SU-DHL-6 (cell line): ENCODE measurements at regions not wholly inside any gene's neighbourhood (a gene's known extent, or its start where the extent isn't known, plus 50 kb on each side); places are given as distances from the start of the nearest gene placed in this dataset.
"Not testable (repeated sequence)": the region's sequence is repeated elsewhere in the genome, so short reads cannot be mapped to it uniquely, and the experiment has no call there.

ENCODE experiments used
- H2AFZ ChIP-seq: fragments of 200-600 bp; sonication (generic); 2 replicates; pipeline ENCODE4 v1.6.1; 2014; ENCODE audit warnings: low read depth, mild to moderate bottlenecking, moderate library complexity, mixed read lengths, antibody characterized with exemption, low read length; ENCODE audit not compliant: severe bottlenecking
- H3F3A ChIP-seq: fragments of 200-600 bp; shearing (Covaris generic); 2 replicates; pipeline ENCODE4 v1.6.0; 2016; ENCODE audit warnings: antibody characterized with exemption, mild to moderate bottlenecking; ENCODE audit not compliant: insufficient read depth
- H3K27ac ChIP-seq: fragments of 200-600 bp; sonication (generic); 2 replicates; pipeline ENCODE4 v1.5.1; 2016; ENCODE audit warnings: low read depth, mild to moderate bottlenecking, low read length, moderate library complexity, mixed read lengths
- H3K27me3 ChIP-seq: fragments of 200-600 bp; sonication (generic), shearing (Covaris generic); 2 replicates; pipeline ENCODE4 v1.6.0; 2014; ENCODE audit warnings: mild to moderate bottlenecking, low read length
- H3K36me3 ChIP-seq: fragments of 200-600 bp; sonication (generic); 2 replicates; pipeline ENCODE4 v1.6.1; 2014; ENCODE audit warnings: mild to moderate bottlenecking, low read length, mixed read lengths
- H3K4me2 ChIP-seq: fragments of 300-600, 200-600 bp; shearing (Covaris generic), sonication (generic); 2 replicates; pipeline ENCODE4 v1.6.0; 2014; ENCODE audit warnings: low read length, low read depth, mild to moderate bottlenecking; ENCODE audit not compliant: poor library complexity, severe bottlenecking
- H3K4me3 ChIP-seq: fragments of 200-600 bp; sonication (generic); 2 replicates; pipeline ENCODE4 v1.5.1; 2014; ENCODE audit warnings: antibody characterized with exemption, low read length, mild to moderate bottlenecking, mixed read lengths; ENCODE audit not compliant: insufficient read depth, poor library complexity, severe bottlenecking
- H3K79me2 ChIP-seq: fragments of 200-600 bp; sonication (generic); 2 replicates; pipeline ENCODE4 v1.6.1; 2014; ENCODE audit warnings: mild to moderate bottlenecking, low read length, moderate library complexity; ENCODE audit not compliant: insufficient read depth
- H3K9ac ChIP-seq: fragments of 200-600 bp; sonication (generic); 2 replicates; pipeline ENCODE4 v1.7.0; 2014; ENCODE audit warnings: mild to moderate bottlenecking, low read length
- H3K9me2 ChIP-seq: fragments of 200-600 bp; sonication (generic); replicated peaks from 2 replicates; pipeline ENCODE4 v1.6.1; 2014; ENCODE audit warnings: low read length; ENCODE audit not compliant: insufficient read depth
- H3K9me3 ChIP-seq: fragments of 200-600 bp; sonication (generic); 2 replicates; pipeline ENCODE4 v1.6.1; 2014; ENCODE audit warnings: low read length, mixed read lengths; ENCODE audit not compliant: insufficient read depth
- H4K20me1 ChIP-seq: fragments of 200-600 bp; sonication (generic); 2 replicates; pipeline ENCODE4 v1.6.1; 2014; ENCODE audit warnings: low read depth, mild to moderate bottlenecking, antibody characterized with exemption, low read length, moderate library complexity, mixed read lengths
- EZH2phosphoT487 ChIP-seq: fragments of 200-600 bp; sonication (generic), shearing (Covaris generic); conservative IDR thresholded peaks from 2 replicates; pipeline ENCODE4 v1.6.1; 2018; ENCODE audit warnings: mild to moderate bottlenecking, antibody characterized with exemption, low read length, moderate library complexity, mixed read lengths
- TF ChIP-seq, protein P1 (sequence below): fragments of 200-600 bp; sonication (generic); IDR thresholded peaks from one replicate; pipeline ENCODE4 v1.5.1; 2017; ENCODE audit warnings: antibody characterized with exemption, mild to moderate bottlenecking, low read length, moderate library complexity; ENCODE audit not compliant: insufficient read depth, poor library complexity, severe bottlenecking

DNA sequence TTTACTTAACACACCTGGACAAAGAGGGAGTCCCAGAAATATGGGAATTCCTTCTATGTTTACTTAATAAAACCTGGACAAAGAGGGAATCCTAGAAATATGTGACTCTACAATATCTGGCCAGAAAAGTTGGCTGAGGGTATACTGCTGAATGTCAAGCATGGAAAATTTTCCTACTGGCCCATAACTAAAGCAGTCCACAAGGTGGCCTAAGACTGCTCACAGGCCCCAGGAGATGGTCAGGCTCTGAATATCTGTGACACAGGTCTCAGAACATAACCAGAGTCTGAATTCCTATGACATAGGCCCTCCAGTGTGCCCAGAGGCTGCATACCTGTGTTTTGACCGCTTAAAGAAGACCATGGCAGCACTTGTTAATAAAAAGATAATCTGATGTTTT lies 578.2 kb upstream of the NRSN1 start:
- H3K9me3 ChIP-seq: no peaks in the 10 kb centered on the region
- H3K27ac ChIP-seq: no peak overlapping the region
- TF ChIP-seq, protein P1, sequence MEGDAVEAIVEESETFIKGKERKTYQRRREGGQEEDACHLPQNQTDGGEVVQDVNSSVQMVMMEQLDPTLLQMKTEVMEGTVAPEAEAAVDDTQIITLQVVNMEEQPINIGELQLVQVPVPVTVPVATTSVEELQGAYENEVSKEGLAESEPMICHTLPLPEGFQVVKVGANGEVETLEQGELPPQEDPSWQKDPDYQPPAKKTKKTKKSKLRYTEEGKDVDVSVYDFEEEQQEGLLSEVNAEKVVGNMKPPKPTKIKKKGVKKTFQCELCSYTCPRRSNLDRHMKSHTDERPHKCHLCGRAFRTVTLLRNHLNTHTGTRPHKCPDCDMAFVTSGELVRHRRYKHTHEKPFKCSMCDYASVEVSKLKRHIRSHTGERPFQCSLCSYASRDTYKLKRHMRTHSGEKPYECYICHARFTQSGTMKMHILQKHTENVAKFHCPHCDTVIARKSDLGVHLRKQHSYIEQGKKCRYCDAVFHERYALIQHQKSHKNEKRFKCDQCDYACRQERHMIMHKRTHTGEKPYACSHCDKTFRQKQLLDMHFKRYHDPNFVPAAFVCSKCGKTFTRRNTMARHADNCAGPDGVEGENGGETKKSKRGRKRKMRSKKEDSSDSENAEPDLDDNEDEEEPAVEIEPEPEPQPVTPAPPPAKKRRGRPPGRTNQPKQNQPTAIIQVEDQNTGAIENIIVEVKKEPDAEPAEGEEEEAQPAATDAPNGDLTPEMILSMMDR: no peak
- no peak for TF ChIP-seq EZH2phosphoT487
- H3K36me3 ChIP-seq: no peaks in the 10 kb centered on the region
- no peak overlapping the region for H3K4me2 ChIP-seq
- H3K79me2 ChIP-seq: no peaks in the 10 kb centered on the region
- H3K9ac ChIP-seq: no peak overlapping the region
- H3F3A ChIP-seq: no peaks in the 10 kb centered on the region
- H3K9me2 ChIP-seq: no peaks in the 10 kb centered on the region
- H4K20me1 ChIP-seq: no peaks in the 10 kb centered on the region
- no peak overlapping the region for H3K4me3 ChIP-seq
- H2AFZ ChIP-seq: no peak overlapping the region
- H3K27me3 ChIP-seq: no peaks in the 10 kb centered on the region

DNA sequence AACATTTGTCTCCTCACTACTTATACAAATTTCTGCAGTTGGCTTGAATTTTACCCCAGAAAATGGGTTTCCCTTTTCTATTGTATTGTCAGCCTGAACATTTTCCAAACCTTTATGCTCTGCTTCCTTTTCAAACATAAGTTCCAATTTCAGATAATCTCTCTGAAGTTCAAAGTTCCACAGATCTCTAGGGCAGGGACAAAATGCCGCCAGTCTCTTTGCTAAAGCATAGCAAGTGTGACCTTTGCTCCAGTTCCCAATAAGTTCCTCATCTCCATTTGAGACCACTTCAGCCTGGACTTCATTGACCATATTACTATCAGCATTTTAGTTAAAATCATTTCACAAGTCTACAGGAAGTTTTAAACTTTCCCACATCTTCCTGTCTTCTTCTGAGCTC lies 571.1 kb upstream of the NRSN1 start:
- H3K9me2 ChIP-seq, H3K27ac ChIP-seq, H4K20me1 ChIP-seq, H3K9me3 ChIP-seq, H3K4me2 ChIP-seq, H3K27me3 ChIP-seq, H2AFZ ChIP-seq, H3K79me2 ChIP-seq, H3K36me3 ChIP-seq, H3K4me3 ChIP-seq, H3K9ac ChIP-seq, H3F3A ChIP-seq: not testable (repeated sequence)

DNA sequence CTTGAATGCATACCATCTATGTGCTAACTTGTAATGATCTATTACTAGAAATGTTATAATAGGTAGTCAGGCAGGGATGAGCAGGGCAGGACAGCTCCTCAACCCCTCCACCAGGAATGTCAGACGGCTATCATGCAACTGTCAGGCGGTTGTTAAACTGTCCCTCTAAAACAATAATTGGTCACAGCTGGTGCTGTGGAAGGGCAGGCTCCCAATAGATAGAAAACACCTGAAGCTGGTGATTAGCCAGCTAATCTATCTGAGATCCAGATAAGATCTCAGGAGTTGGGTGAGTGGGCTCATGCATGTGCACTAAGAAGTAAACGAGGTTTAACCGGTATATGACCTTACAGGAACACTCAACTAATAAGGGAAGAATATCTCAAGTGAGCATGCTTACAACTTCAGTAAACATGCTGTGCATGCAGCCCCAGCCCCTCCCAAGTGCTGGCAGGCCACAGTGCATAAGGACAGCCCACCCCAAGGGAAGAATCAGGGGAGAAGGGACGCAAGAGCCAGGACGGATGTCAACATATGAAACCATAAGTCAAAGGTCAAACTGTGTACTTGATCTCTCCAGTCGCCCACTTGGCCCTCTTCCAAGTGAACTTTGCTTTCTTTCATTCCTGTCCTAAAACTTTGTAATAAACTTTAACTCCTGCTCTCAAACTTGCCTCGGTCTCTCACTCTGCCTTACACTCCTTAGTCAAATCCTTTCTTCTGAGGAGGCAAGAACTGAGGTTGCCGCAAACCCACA lies 566.2 kb upstream of the NRSN1 start:
- TF ChIP-seq EZH2phosphoT487: no peak
- TF ChIP-seq, protein P1: no peak
- Histone ChIP-seq H3K9me3 (no peaks in the 10 kb centered on the region), H3K27me3 (no peaks in the 10 kb centered on the region), H3K4me2 (no peak overlapping the region), H3K9me2 (no peaks in the 10 kb centered on the region), H3K79me2 (no peaks in the 10 kb centered on the region), H3F3A (no peaks in the 10 kb centered on the region), H3K4me3 (no peak overlapping the region), H3K36me3 (no peaks in the 10 kb centered on the region), H3K27ac (no peak overlapping the region), H2AFZ (no peak overlapping the region), H3K9ac (no peak overlapping the region), H4K20me1 (no peaks in the 10 kb centered on the region)

DNA sequence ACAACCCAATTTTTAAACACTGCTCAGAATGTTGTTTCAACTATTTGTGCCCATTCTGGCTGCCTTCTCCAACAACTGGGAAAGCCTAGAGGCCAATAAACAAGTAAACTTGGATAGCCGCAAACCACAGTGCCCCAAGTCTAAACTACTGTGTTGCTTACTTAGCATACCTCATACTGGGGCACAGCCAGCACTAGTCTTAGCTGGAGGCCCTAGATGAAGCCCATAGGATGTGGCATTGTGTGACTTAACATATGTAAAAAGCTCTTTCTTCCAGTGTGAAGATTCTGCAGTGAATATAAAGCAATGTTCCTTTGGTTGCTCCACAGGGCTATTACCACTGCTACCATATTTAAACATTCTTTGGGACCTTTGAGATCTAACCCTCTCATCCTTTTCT lies 564.3 kb upstream of the NRSN1 start:
- TF ChIP-seq EZH2phosphoT487: no peak
- TF ChIP-seq, protein P1: no peak
- Histone ChIP-seq H3K9me3 (no peaks in the 10 kb centered on the region), H3K9me2 (no peaks in the 10 kb centered on the region), H4K20me1 (no peaks in the 10 kb centered on the region), H3K27ac (no peak overlapping the region), H3K4me2 (no peak overlapping the region), H3K79me2 (no peaks in the 10 kb centered on the region), H3K27me3 (no peaks in the 10 kb centered on the region), H3K36me3 (no peaks in the 10 kb centered on the region), H3K9ac (no peak overlapping the region), H3K4me3 (no peak overlapping the region), H2AFZ (no peak overlapping the region), H3F3A (no peaks in the 10 kb centered on the region)
